Umbilical cord (tissue), 1 donor: ENCODE measurements at regions not wholly inside any gene's neighbourhood (a gene's known extent, or its start where the extent isn't known, plus 50 kb on each side); places are given as distances from the start of the nearest gene placed in this dataset.

ENCODE experiments used
- DNase-seq: peaks from one replicate; pipeline ENCODE4 v3.0.0-alpha.2; 2015; ENCODE audit warnings: low spot score

DNA sequence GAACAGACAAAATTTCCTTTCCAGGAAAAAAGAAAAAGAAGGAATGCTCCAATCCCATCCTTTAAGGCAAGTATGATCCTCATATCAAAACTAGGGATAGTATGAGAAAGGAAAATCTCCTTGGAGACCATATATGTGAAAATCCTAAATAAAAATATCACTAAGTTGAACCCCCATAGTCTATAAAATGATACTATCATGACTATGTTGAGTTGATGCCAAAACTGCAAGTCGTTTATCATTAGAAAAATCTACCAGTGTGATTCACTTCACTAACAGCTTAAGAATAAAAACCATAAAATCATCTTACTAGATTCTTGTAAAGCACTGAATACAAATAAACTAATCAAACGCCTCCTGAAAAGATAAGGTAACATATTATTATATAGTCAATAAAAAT, 76.6 kb upstream of the STXBP5 start:
- DNase-seq = no peak

DNA sequence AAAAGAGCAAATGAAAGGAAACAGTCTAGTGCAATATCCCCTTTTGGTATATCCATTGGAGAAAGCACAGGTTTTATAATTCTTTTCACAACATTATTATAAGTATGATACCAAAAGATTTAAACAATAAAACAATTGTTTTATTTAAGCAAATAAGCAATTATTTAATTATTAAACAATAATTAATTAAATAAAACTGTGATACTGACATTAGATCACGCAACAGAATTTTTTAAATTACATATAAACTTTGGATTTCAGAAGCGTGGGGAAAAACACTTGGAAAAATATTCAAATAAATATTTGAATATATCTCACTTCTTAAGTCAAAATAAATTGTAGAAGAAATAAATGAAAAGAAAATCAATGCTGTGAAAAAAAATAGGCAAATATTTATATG, 76.2 kb upstream of the STXBP5 start:
- no peak for DNase-seq

DNA sequence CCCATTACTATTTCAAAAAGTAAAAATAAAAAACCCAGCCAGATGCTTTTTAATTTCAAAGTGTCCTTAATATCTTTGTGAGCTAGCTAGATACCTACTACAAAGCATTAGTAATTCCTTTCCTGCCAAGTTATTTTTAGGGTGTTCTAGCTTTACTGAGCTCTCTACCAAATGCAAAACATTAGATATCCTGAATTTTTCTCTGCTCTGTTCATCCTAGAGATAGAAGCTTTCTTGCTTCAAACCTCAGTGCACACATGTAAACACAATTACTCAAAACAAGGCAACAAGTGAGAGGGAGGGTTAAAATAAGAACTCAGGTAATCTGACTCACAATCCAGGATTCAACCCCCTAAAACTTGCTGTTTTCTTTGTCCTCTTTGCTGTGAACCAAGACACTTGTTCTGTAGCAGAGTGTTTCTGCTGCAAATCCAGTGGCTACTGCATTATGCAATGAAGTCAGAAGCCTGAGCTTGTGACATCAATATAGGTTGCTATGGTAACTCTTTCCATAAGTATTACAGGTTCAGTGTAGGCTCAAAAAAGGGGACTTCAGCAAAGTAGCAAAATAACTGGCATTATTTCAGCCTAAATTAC, 72.6 kb upstream of the STXBP5 start:
- peak; percentile 52 for DNase-seq

DNA sequence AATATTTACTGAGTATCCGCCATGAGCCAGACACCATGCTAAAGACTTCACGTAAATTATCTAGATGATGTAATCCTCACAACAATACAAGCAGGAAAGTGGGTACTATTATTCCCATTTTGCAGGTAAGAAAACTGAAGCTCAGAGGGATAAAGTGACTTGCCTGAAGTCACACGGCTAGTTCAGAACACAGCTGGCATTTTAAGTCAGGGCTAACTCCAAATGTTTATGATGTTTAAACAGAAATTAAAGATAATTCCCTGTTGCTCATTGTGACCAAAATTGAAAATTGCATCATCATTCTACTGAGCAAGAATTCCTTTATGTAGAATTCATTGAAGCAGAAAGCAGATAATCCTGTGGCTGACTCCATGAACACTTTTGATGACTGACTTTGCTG, 71.3 kb upstream of the STXBP5 start:
- no peak for DNase-seq

DNA sequence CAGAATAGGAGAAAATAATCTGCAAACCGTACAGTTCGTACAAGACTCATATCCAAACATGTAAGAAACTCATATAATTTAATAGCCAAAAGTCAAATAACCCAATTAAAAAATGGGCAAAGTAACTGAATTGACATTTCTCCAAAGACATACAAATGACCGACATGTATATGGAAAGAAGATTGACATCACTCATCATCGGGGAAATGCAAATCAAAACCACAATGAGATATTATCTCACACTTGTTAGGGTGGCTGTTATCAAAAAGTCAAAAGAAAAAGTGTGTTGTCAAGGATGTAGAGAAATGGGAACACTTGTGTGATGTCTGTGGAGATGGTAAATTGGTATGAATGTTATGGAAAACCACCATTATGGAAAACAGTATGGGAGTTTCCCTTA, 70.5 kb upstream of the STXBP5 start:
- no peak for DNase-seq

DNA sequence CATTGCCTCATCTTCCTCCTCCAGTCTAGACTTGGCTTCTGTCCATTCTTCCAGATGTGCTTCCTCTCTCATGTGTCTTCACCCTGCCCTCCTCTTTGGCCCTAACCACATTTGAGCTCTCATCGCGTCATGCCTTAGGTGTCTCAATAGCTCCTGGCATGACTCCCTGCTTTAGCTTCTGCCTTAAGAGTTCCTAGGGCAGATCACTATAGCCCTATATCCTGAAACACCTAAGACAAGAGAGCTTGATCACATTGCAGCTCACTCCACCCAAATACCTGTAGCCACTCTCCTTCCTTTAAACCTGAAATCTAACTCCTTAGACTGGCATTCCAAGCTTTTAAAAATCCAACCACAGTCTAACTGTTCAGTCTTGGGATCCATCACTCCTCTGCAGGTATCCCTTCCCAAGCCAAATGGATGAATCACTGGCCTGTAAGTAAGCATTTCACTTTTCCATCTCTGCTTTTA, 69.0 kb upstream of the STXBP5 start:
- DNase-seq = peak; percentile 8

DNA sequence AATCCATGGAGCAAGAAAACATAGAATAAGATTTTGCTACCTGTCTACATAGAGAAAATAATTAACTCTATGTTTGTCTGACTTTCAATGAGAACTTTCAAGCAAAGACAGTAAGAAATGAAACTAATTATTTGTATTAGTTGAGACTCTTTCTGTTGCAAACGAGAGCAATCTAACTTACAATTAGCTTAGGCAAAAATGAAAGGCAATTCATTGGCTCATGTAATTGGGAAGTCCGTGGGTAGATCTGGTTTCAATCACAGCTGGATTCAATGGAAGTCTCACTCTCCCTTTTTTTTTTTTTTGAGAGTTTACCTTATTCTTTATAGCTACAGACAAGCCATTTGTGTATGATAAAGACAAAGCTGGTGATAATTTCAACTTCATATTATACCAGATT, 68.2 kb upstream of the STXBP5 start:
- DNase-seq = no peak

DNA sequence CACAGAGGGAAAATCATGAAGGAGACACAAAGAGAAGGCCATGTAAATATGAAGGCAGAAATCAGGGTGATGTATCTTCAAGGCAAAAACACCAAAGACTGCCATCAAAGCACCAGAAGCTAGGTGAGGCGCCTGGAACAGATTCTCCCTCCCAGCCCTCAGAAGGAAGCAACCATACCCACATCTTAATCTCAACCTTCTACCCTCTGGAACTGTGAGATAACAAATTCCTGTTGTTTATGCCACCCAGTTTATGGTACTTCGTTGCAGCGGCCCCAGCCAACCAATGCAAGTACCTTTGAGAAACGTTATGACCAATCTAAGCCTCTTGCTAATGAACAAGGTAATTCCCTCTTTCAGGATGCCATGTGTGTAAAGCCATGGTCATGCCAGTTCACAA, 66.2 kb upstream of the STXBP5 start:
- no peak for DNase-seq

DNA sequence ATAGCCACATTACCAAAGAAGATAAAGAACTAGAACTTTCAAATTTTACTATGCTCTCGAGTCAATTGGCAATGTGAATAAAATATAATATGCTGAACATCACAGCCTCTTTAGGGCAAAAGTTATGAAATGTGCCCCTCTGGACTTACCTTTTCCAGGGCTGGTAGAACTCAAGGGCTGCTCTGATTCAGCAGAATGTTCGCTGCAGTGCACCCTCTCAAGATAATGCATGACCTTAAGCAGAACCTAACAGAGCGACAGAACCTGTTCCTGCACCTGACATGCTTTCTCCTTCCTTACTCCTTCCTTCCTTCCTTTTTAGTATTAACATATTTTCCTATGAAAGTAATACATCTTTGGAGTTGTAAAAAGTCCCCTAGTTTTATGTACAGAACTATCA, 65.4 kb upstream of the STXBP5 start:
- no peak for DNase-seq

DNA sequence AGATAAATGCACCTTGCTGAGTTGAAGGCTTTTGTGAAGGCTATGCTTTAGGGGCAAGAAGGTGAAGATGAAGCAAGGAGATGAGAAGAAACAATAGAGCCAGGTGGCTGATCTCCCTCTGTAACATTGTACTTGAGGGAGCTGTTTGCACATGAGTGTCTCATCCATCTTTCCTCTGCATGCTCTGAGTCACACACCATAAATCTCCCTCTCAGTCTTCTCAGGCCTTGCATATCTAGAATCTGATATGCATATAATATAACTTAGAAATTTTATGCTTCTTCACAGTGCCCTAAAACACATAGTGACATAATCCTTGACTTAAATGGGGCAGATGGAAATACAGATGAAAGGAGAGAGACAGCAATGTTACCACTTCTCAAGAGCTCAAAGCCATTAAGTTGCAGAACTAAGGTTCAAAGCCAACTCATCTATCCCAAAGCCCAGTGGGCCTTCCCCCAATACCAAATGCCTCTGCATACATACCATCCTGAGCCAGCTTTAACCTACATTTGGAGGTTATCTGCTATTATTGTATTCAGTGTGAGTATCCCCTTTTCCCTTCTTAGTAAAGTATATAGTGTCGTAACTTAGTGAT, 62.4 kb upstream of the STXBP5 start:
- DNase-seq = peak; percentile 63

DNA sequence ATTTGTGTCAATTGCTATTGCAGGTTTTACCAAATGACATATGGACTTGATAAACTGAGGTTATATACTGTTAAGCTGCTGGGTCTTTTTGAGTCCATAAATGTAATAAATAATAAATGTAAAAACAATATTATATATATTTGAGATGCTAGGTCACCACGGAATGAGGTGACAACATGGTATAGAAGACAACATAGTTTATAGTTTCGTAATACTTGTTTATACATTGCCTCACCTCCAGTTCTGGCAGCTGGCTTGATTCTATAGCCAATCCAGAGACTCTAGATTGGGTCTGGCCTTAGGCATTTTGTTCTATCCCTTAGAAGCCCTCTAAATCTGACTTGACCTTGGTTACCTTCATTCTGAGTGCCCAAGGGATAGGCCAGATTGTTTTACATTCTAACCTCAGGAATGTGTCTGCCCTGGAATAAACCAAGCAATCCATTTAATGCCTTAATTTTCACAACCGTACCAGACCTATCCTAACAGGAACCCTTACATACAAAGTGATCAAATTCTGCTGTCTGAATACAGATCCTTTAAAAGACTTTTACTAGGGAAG, 61.5 kb upstream of the STXBP5 start:
- no peak for DNase-seq

DNA sequence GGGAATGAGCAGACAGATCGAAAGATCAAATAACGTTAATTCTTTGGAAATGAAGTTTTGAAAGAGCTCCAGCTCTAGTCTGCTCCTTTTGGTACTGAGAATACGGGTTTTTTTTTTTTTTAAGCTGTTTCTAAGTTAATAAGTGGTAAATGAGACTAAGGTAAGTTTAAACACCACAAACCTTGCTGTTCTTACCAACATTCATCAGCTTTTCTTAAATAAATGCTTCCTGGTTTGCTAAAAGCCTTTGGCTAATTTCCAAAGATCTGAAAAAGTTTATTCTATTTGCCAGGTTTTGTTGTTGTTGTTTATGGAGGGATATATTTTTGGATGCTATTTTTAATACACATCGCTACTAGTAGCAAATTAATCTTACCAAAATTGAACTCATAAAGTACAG, 55.1 kb upstream of the STXBP5 start:
- no peak for DNase-seq

DNA sequence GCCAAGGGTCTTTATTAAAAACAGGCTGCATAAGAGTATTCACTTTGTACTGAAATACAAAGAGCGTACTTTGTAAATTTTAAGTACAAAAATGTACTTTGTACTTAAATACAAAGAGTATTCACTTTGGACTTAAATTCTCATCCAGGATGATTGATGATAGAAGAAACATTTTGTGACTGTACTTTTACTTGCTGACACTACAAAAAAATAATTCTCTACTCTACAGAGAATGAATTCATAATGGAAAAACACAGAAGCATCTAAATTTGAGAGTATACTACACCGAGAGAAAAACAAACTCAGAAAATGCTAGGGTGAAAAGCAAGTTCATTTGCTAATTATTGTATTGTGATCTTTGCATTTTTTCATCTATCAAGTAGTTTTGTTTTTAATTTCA, 54.4 kb upstream of the STXBP5 start:
- no peak for DNase-seq

DNA sequence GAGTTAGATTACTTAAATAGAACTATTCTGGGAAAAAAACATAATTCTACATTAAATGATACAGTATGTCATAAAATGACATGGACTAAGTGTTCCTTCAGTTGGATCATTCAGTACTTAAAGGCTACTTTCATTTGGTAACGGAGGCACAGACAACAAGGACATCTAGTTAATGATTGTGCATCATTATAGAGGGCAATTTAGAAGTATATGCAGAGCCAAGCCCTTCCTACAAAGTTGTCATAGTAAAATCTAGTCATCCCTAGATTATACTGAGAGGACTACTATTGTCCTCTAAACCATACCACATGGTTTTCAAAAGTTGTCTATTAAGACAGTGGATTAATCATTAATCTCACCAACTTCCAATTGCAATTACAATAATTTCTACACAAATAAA, 53.9 kb upstream of the STXBP5 start:
- no peak for DNase-seq
